C4-2B (cell line): ENCODE measurements at regions not wholly inside any gene's neighbourhood (a gene's known extent, or its start where the extent isn't known, plus 50 kb on each side); places are given as distances from the start of the nearest gene placed in this dataset.

Experiments
- CTCF ChIP-seq: fragments of 450-650 bp; conservative IDR thresholded peaks from 2 replicates; pipeline ENCODE4 v1.5.1; 2017; ENCODE audit warnings: mild to moderate bottlenecking
- ZFX ChIP-seq: fragments of 450-650 bp; IDR thresholded peaks from 2 replicates; pipeline ENCODE4 v1.6.1; 2017

DNA sequence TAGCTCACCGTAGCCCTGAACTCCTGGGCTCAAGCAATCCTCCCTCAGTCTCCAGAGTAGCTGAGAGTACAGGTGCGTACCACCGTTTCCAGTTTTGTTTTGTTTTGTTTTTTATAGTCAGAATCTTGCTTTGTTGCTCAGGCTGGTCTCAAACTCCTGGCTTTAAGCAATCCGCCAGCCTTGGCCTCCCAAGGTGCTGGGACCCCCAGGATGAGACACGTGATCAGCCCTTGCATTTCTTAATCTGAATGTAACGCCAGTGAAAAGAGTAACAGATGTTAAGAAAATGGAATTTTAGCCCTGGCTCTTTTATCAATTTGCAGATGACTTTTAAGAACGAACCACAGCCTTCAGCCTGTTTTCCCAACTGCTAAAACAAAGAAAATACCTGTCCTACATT is 451.3 kb downstream of the SHQ1 start:
- TF ChIP-seq CTCF (no peak), ZFX (no peak)
